CD14-positive monocyte (primary cell): ENCODE measurements at regions not wholly inside any gene's neighbourhood (a gene's known extent, or its start where the extent isn't known, plus 50 kb on each side); places are given as distances from the start of the nearest gene placed in this dataset. TPM values are rescaled to one million over a fixed set of nuclear protein-coding genes. Genes with fewer than 3 reads are reported as not detected.

Experiments
- DNase-seq, 3 donors: peaks; one replicate each; pipeline ENCODE4 v3.0.0-alpha.2; 2011 to 2022
- H2AFZ ChIP-seq: 2 replicates; pipeline ENCODE4 v1.6.0; 2012; ENCODE audit warnings: mild to moderate bottlenecking, low read depth, low read length, inconsistent platforms; ENCODE audit not compliant: insufficient read depth, poor library complexity, severe bottlenecking
- H3K27ac ChIP-seq, 2 donors: 1 replicate in 1 of 2; 2 replicates in 1 of 2; pipeline ENCODE4 v1.5.1; 2012 to 2013; ENCODE audit warnings: low read length in 2 of 2, control low read depth in 1 of 2, inconsistent platforms in 1 of 2, low read depth in 1 of 2, mild to moderate bottlenecking in 1 of 2
- H3K27me3 ChIP-seq, 2 donors: one replicate each; pipeline versions ENCODE4 v1.6.0 to v1.6.1; 2011 to 2013; ENCODE audit warnings: low read length in 2 of 2; ENCODE audit not compliant: control insufficient read depth in 2 of 2, insufficient read depth in 2 of 2
- H3K36me3 ChIP-seq, 2 donors: replicated peaks in 1 of 2; 1 replicate in 1 of 2; 2 replicates in 1 of 2; pipeline versions ENCODE4 v1.5.1 to v1.6.1; 2012 to 2013; ENCODE audit warnings: low read length in 2 of 2, control low read depth in 1 of 2, inconsistent platforms in 1 of 2, mild to moderate bottlenecking in 1 of 2; ENCODE audit not compliant: insufficient read depth in 2 of 2, control insufficient read depth in 1 of 2
- H3K4me1 ChIP-seq, 2 donors: 1 replicate in 1 of 2; 2 replicates in 1 of 2; pipeline versions ENCODE4 v1.5.1 to v1.6.1; 2012 to 2013; ENCODE audit warnings: low read length in 2 of 2, control low read depth in 1 of 2, inconsistent platforms in 1 of 2, mild to moderate bottlenecking in 1 of 2, moderate library complexity in 1 of 2; ENCODE audit not compliant: insufficient read depth in 2 of 2, control insufficient read depth in 1 of 2
- H3K4me2 ChIP-seq: replicated peaks from 2 replicates; pipeline ENCODE3; 2012; ENCODE audit warnings: low read length, moderate library complexity, mild to moderate bottlenecking; ENCODE audit not compliant: poor library complexity, severe bottlenecking; ENCODE audit errors: extremely low read depth
- H3K4me3 ChIP-seq, 3 experiments: fragments of 200-600 bp in 1 of 3; sonication (generic) in 1 of 3; replicated peaks in 1 of 3; 1 replicate in 2 of 3; 2 replicates in 1 of 3; pipeline ENCODE4 v1.5.1; 2011 to 2013; ENCODE audit warnings: low read length in 3 of 3, mild to moderate bottlenecking in 3 of 3, control low read depth in 2 of 3, low read depth in 2 of 3, inconsistent platforms in 1 of 3, moderate library complexity in 1 of 3
- H3K79me2 ChIP-seq: 2 replicates; pipeline ENCODE4 v1.6.0; 2012; ENCODE audit warnings: mild to moderate bottlenecking, control low read depth, inconsistent platforms, low read length, moderate library complexity; ENCODE audit not compliant: insufficient read depth
- H3K9ac ChIP-seq: 2 replicates; pipeline ENCODE4 v1.6.0; 2017; ENCODE audit warnings: low read length, mild to moderate bottlenecking; ENCODE audit not compliant: insufficient read depth, poor library complexity, severe bottlenecking
- H3K9me3 ChIP-seq, 2 donors: replicated peaks in 1 of 2; 1 replicate in 1 of 2; 2 replicates in 1 of 2; pipeline versions ENCODE4 v1.5.1 to v1.6.1; 2012 to 2013; ENCODE audit warnings: low read length in 2 of 2, control low read depth in 1 of 2; ENCODE audit not compliant: control insufficient read depth in 1 of 2, insufficient read depth in 1 of 2
- H4K20me1 ChIP-seq: 2 replicates; pipeline ENCODE4 v1.6.0; 2012; ENCODE audit warnings: mild to moderate bottlenecking, low read length, control low read depth, moderate library complexity; ENCODE audit not compliant: insufficient read depth
- H3K27ac Mint-ChIP-seq, 7 donors: one replicate each; pipeline ENCODE4 v1.8.0; 2020; ENCODE audit warnings: mild to moderate bottlenecking in 7 of 7, mixed read lengths in 7 of 7, moderate library complexity in 6 of 7, inconsistent platforms in 2 of 7
- H3K27me3 Mint-ChIP-seq, 3 donors: one replicate each; pipeline ENCODE4 v1.8.0; 2021 to 2022; ENCODE audit warnings: low read depth in 3 of 3, mild to moderate bottlenecking in 3 of 3, mixed read lengths in 3 of 3, moderate library complexity in 3 of 3, inconsistent platforms in 1 of 3
- H3K36me3 Mint-ChIP-seq, 2 donors: one replicate each; pipeline ENCODE4 v1.8.0; 2020; ENCODE audit warnings: mixed read lengths in 2 of 2, inconsistent platforms in 1 of 2, mild to moderate bottlenecking in 1 of 2
- H3K4me1 Mint-ChIP-seq: one replicate; pipeline ENCODE4 v1.8.0; 2020; ENCODE audit warnings: mild to moderate bottlenecking, mixed read lengths
- H3K4me3 Mint-ChIP-seq, 2 donors: one replicate each; pipeline ENCODE4 v1.8.0; 2020; ENCODE audit warnings: mild to moderate bottlenecking in 2 of 2, mixed read lengths in 2 of 2, moderate library complexity in 1 of 2
- H3K9me3 Mint-ChIP-seq, 7 donors: one replicate each; pipeline ENCODE4 v1.8.0; 2020 to 2022; ENCODE audit warnings: mixed read lengths in 7 of 7, mild to moderate bottlenecking in 6 of 7, moderate library complexity in 6 of 7, inconsistent platforms in 2 of 7
- CTCF ChIP-seq: fragments of 200-600 bp; IDR thresholded peaks from one replicate; pipeline ENCODE4 v1.8.0; 2022; ENCODE audit warnings: antibody characterized with exemption, mild to moderate bottlenecking
- WGBS: methylation state at CpG from one replicate; pipeline ENCODE4 v1.1.5; 2013; ENCODE audit warnings: missing lambda C conversion rate; ENCODE audit not compliant: insufficient coverage; 5-methylcytosine and 5-hydroxymethylcytosine counted together
- intact Hi-C, 2 donors: fragments of 100-400 bp; cut with micrococcal nuclease; formaldehyde crosslinking; loops; one replicate each; pipeline versions ENCODE4 v1.15.0 to v1.15.1; 2023
- small RNA-seq: library from RNA; depleted of rRNA; stranded (forward); fragments of <200 nt; gene quantifications from one replicate; pipeline ENCODE3, GENCODE V24; 2012; ENCODE audit warnings: low read depth; ENCODE audit not compliant: insufficient read length

- Histone ChIP-seq H4K20me1 (no peaks in the 10 kb centered on the region), H3K4me1 (no peaks in the 10 kb centered on the region), H3K4me3 (no peak overlapping the region), H2AFZ (no peak overlapping the region), H3K36me3 (no peaks in the 10 kb centered on the region), H3K9me3 (no peaks in the 10 kb centered on the region), H3K27ac (no peak overlapping the region), H3K27me3 (no peaks in the 10 kb centered on the region), H3K4me2 (no peak overlapping the region), H3K9ac (no peak overlapping the region), H3K79me2 (no peaks in the 10 kb centered on the region)
- DNase-seq, result no peak
- 84% methylated on average over 3 of the region's 5 CpGs for WGBS
- intact Hi-C loops, result no loop called here
- H3K27me3 Mint-ChIP-seq, result peaks cover 1 to 10% (median 5%) of the 10 kb centered on the region in 3 donors
- no peak for TF ChIP-seq CTCF
- no peaks in the 10 kb centered on the region for H3K9me3 Mint-ChIP-seq
- no peaks in the 10 kb centered on the region for H3K4me1 Mint-ChIP-seq
- no peak overlapping the region for H3K27ac Mint-ChIP-seq
- no peak overlapping the region for H3K4me3 Mint-ChIP-seq
- no peaks in the 10 kb centered on the region for H3K36me3 Mint-ChIP-seq
These were observed 107.9 kb downstream of the WSCD1 start for GRCh38 chr17:6177941-6178694.

Small RNA genes lying in the stretch of these regions (small RNA-seq; reads per million reads assigned to genes)
- not detected for gene RNU6-1264P
